Ishikawa (cell line): ENCODE measurements at regions not wholly inside any gene's neighbourhood (a gene's known extent, or its start where the extent isn't known, plus 50 kb on each side); places are given as distances from the start of the nearest gene placed in this dataset.

Experiments used
- CEBPB ChIP-seq: IDR thresholded peaks from 2 replicates; pipeline ENCODE4 v1.6.1; 2012
- CREB1 ChIP-seq: IDR thresholded peaks from 2 replicates; pipeline ENCODE4 v1.6.1; 2012; ENCODE audit warnings: low read depth
- EGR1 ChIP-seq: IDR thresholded peaks from 2 replicates; pipeline ENCODE4 v1.6.1; 2012
- EP300 ChIP-seq: IDR thresholded peaks from 2 replicates; pipeline ENCODE4 v1.6.1; 2012; ENCODE audit warnings: borderline replicate concordance
- FOXM1 ChIP-seq: IDR thresholded peaks from 2 replicates; pipeline ENCODE4 v1.6.1; 2012; ENCODE audit warnings: low read depth, borderline replicate concordance
- MAX ChIP-seq: IDR thresholded peaks from 2 replicates; pipeline ENCODE4 v1.6.1; 2012
- NFIC ChIP-seq: IDR thresholded peaks from 2 replicates; pipeline ENCODE4 v1.6.1; 2012
- RAD21 ChIP-seq: IDR thresholded peaks from 2 replicates; pipeline ENCODE4 v1.6.1; 2012; ENCODE audit warnings: low read depth
- REST ChIP-seq: IDR thresholded peaks from 2 replicates; pipeline ENCODE4 v1.6.1; 2012; ENCODE audit warnings: low read depth, mild to moderate bottlenecking
- TAF1 ChIP-seq: IDR thresholded peaks from 2 replicates; pipeline ENCODE4 v1.6.1; 2012; ENCODE audit warnings: low read depth, mild to moderate bottlenecking
- TCF12 ChIP-seq: IDR thresholded peaks from 2 replicates; pipeline ENCODE4 v1.6.1; 2012; ENCODE audit warnings: low read depth
- TEAD4 ChIP-seq: IDR thresholded peaks from 2 replicates; pipeline ENCODE4 v1.6.1; 2012
- USF1 ChIP-seq: IDR thresholded peaks from 2 replicates; pipeline ENCODE4 v1.6.1; 2012
- YY1 ChIP-seq: IDR thresholded peaks from 2 replicates; pipeline ENCODE4 v1.6.1; 2012; ENCODE audit warnings: low read depth
- ZBTB7A ChIP-seq: IDR thresholded peaks from 2 replicates; pipeline ENCODE4 v1.6.1; 2012; ENCODE audit warnings: low read depth

GRCh38 chr5:56466136-56466816 is 233.1 kb upstream of the ANKRD55 start:
- TF ChIP-seq EP300 (no peak), FOXM1 (no peak), TAF1 (no peak), CREB1 (no peak), NFIC (no peak), YY1 (no peak), TCF12 (no peak), MAX (no peak), USF1 (no peak), EGR1 (no peak), ZBTB7A (no peak), REST (no peak), TEAD4 (no peak)

- TF ChIP-seq REST (no peak), NFIC (no peak), TCF12 (no peak), MAX (no peak), USF1 (no peak), ZBTB7A (no peak)
These were observed 232.6 kb upstream of the ANKRD55 start for GRCh38 chr5:56465769-56466135.

- TF ChIP-seq NFIC, result no peak
- TF ChIP-seq EGR1, result no peak
- no peak for TF ChIP-seq ZBTB7A
- TF ChIP-seq CEBPB, result no peak
- TF ChIP-seq MAX, result no peak
- no peak for TF ChIP-seq EP300
- TF ChIP-seq CREB1, result no peak
- no peak for TF ChIP-seq FOXM1
- no peak for TF ChIP-seq RAD21
- no peak for TF ChIP-seq YY1
- TF ChIP-seq TAF1, result no peak
- TF ChIP-seq REST, result no peak
- no peak for TF ChIP-seq TEAD4
- TF ChIP-seq TCF12, result no peak
These were observed 232.0 kb upstream of the ANKRD55 start for GRCh38 chr5:56464935-56465768.

- TF ChIP-seq TAF1 (no peak), REST (no peak), EGR1 (no peak), ZBTB7A (no peak), USF1 (no peak), RAD21 (no peak), MAX (no peak)
These were observed 230.9 kb upstream of the ANKRD55 start for GRCh38 chr5:56463944-56464571.
